HEK293T (cell line): ENCODE measurements at regions not wholly inside any gene's neighbourhood (a gene's known extent, or its start where the extent isn't known, plus 50 kb on each side); places are given as distances from the start of the nearest gene placed in this dataset.
"Not testable (repeated sequence)": the region's sequence is repeated elsewhere in the genome, so short reads cannot be mapped to it uniquely, and the experiment has no call there.

Source experiments
- CTCF ChIA-PET: fragments of 350-600 bp; formaldehyde crosslinking; extraction: SDS; loops from one replicate; lab custom pipeline; 2021; ENCODE audit warnings: antibody characterized with exemption, inconsistent platforms; lab: Yijun Ruan, JAX
- POLR2A ChIA-PET: fragments of 350-600 bp; formaldehyde crosslinking; extraction: SDS; loops from one replicate; lab custom pipeline; 2020; ENCODE audit warnings: antibody characterized with exemption, inconsistent platforms; lab: Yijun Ruan, JAX
- DNase-seq: peaks from one replicate; pipeline ENCODE4 v3.0.0; 2012; ENCODE audit warnings: mixed read lengths; ENCODE audit errors: extremely low spot score
- ARNT ChIP-seq: fragments of 450-650 bp; IDR thresholded peaks from 2 replicates; pipeline ENCODE4 v1.6.1; 2017; ENCODE audit warnings: mild to moderate bottlenecking
- BHLHE40 ChIP-seq: fragments of 450-650 bp; IDR thresholded peaks from 2 replicates; pipeline ENCODE4 v1.6.1; 2016; ENCODE audit warnings: mild to moderate bottlenecking, moderate library complexity, borderline replicate concordance
- CTBP1 ChIP-seq: fragments of 450-650 bp; IDR thresholded peaks from 2 replicates; pipeline ENCODE4 v1.6.1; 2016; ENCODE audit warnings: borderline replicate concordance
- ELF4 ChIP-seq: fragments of 450-650 bp; IDR thresholded peaks from 2 replicates; pipeline ENCODE4 v1.6.1; 2017; ENCODE audit warnings: antibody characterized with exemption
- FOXA1 ChIP-seq: fragments of 450-650 bp; IDR thresholded peaks from 2 replicates; pipeline ENCODE4 v1.6.1; 2016; ENCODE audit warnings: mild to moderate bottlenecking
- FOXK2 ChIP-seq: fragments of 450-650 bp; IDR thresholded peaks from 2 replicates; pipeline ENCODE4 v1.6.1; 2016; ENCODE audit warnings: mild to moderate bottlenecking
- FOXM1 ChIP-seq: fragments of 450-650 bp; IDR thresholded peaks from 2 replicates; pipeline ENCODE4 v1.6.1; 2017; ENCODE audit warnings: mild to moderate bottlenecking, borderline replicate concordance
- HDGF ChIP-seq: fragments of 450-650 bp; IDR thresholded peaks from 2 replicates; pipeline ENCODE4 v1.6.1; 2017; ENCODE audit warnings: antibody characterized with exemption, borderline replicate concordance
- L3MBTL2 ChIP-seq: fragments of 450-650 bp; conservative IDR thresholded peaks from 2 replicates; pipeline ENCODE4 v1.6.1; 2016; ENCODE audit warnings: mild to moderate bottlenecking
- LEF1 ChIP-seq: fragments of 450-650 bp; IDR thresholded peaks from 2 replicates; pipeline ENCODE4 v1.6.1; 2017; ENCODE audit warnings: mild to moderate bottlenecking, borderline replicate concordance
- NFRKB ChIP-seq: fragments of 450-650 bp; IDR thresholded peaks from 2 replicates; pipeline ENCODE4 v1.6.1; 2016; ENCODE audit warnings: mild to moderate bottlenecking, moderate library complexity
- SP1 ChIP-seq: fragments of 450-650 bp; IDR thresholded peaks from 2 replicates; pipeline ENCODE4 v1.6.1; 2017
- SUZ12 ChIP-seq: fragments of 450-650 bp; IDR thresholded peaks from 2 replicates; pipeline ENCODE4 v1.6.1; 2016; ENCODE audit warnings: mild to moderate bottlenecking
- TARDBP ChIP-seq: fragments of 450-650 bp; IDR thresholded peaks from 2 replicates; pipeline ENCODE4 v1.6.1; 2016
- ZNF384 ChIP-seq: fragments of 450-650 bp; IDR thresholded peaks from 2 replicates; pipeline ENCODE4 v1.6.1; 2016
- TF ChIP-seq, protein P1 (sequence below): fragments of 450-650 bp; IDR thresholded peaks from 2 replicates; pipeline ENCODE4 v1.6.1; 2016

- TF ChIP-seq SP1 (no peak), LEF1 (no peak), ELF4 (no peak), SUZ12 (no peak), CTBP1 (no peak), HDGF (no peak), BHLHE40 (no peak), TARDBP (no peak)
- TF ChIP-seq, protein P1, sequence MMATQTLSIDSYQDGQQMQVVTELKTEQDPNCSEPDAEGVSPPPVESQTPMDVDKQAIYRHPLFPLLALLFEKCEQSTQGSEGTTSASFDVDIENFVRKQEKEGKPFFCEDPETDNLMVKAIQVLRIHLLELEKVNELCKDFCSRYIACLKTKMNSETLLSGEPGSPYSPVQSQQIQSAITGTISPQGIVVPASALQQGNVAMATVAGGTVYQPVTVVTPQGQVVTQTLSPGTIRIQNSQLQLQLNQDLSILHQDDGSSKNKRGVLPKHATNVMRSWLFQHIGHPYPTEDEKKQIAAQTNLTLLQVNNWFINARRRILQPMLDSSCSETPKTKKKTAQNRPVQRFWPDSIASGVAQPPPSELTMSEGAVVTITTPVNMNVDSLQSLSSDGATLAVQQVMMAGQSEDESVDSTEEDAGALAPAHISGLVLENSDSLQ = no peak
- DNase-seq = no peak
- POLR2A ChIA-PET = no interaction called here
- CTCF ChIA-PET = no interaction called here
These were observed 1076.3 kb downstream of the RPIA start for GRCh38 chr2:89767572-89768435.

- TF ChIP-seq TARDBP (no peak), SP1 (no peak), ELF4 (no peak), HDGF (no peak), LEF1 (no peak), ARNT (no peak), FOXA1 (no peak), SUZ12 (no peak), CTBP1 (no peak), FOXK2 (no peak), BHLHE40 (no peak), L3MBTL2 (no peak)
- TF ChIP-seq, protein P1 = no peak
- POLR2A ChIA-PET = no interaction called here
- CTCF ChIA-PET = no interaction called here
- DNase-seq = no peak
These were observed 1084.4 kb downstream of the RPIA start for GRCh38 chr2:89775885-89776284.

GRCh38 chr2:89780318-89780717 lies 1088.8 kb downstream of the RPIA start:
- TF ChIP-seq SP1 (no peak), HDGF (no peak)
- TF ChIP-seq, protein P1 = no peak
- POLR2A ChIA-PET = no interaction called here
- DNase-seq = no peak
- CTCF ChIA-PET = no interaction called here

DNA sequence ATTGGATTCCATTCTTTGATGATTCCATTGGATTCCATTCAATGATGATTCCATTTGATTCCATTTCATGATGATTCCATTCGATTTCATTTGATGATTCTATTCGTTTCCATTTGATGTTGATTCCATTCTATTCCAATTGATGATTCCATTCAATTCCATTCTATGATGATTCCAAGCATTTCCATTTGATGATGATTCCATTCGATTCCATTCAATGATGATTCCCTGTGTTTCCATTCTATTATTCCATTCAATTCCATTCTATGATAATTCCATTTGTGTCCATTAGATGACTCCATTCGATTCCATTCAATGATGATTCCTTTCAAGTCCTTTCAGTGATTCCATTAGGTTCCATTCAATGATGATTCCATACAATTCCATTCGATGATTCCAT lies 1090.5 kb downstream of the RPIA start:
- DNase-seq = no peak
- ChIA-PET POLR2A (no interaction called here), CTCF (no interaction called here)
- TF ChIP-seq BHLHE40 = no peak
- TF ChIP-seq ZNF384 = no peak
- no peak for TF ChIP-seq ARNT
- TF ChIP-seq L3MBTL2 = no peak
- TF ChIP-seq SUZ12 = no peak
- no peak for TF ChIP-seq ELF4
- no peak for TF ChIP-seq SP1
- TF ChIP-seq TARDBP = no peak
- TF ChIP-seq HDGF = no peak
- TF ChIP-seq FOXA1 = no peak
- TF ChIP-seq, protein P1 = no peak
- TF ChIP-seq FOXK2 = no peak
- no peak for TF ChIP-seq CTBP1
- no peak for TF ChIP-seq NFRKB
- no peak for TF ChIP-seq FOXM1
- TF ChIP-seq LEF1 = no peak

- TF ChIP-seq SP1 (no peak), SUZ12 (no peak), CTBP1 (no peak), NFRKB (no peak), LEF1 (no peak), L3MBTL2 (no peak), HDGF (no peak), FOXK2 (no peak), ARNT (no peak), TARDBP (no peak), BHLHE40 (no peak), FOXA1 (no peak), ELF4 (no peak), FOXM1 (no peak), ZNF384 (no peak)
- TF ChIP-seq, protein P1 = no peak
- DNase-seq = no peak
- ChIA-PET POLR2A (no interaction called here), CTCF (no interaction called here)
These were observed 1093.5 kb downstream of the RPIA start for GRCh38 chr2:89784960-89785359.

GRCh38 chr2:89785528-89785927 lies 1094.1 kb downstream of the RPIA start:
- DNase-seq, CTCF ChIA-PET, POLR2A ChIA-PET: not testable (repeated sequence)

DNA sequence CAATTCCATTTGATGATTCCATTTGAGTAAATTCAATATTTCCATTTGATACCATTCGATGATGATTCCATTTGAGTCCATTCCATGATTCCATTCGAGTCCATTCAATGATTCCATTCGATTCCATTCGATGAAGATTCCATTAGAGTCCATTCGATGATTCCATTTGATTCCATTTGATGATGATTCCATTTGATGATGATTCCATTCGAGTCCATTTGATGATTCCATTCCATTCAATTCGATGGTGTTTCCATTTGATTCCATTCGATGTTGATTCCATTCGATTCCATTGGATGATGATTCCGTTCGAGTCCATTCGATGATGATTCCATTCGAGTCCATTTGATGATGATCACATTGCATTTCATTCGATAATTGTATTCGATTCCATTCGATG lies 1095.2 kb downstream of the RPIA start:
- POLR2A ChIA-PET, DNase-seq, CTCF ChIA-PET: not testable (repeated sequence)

DNA sequence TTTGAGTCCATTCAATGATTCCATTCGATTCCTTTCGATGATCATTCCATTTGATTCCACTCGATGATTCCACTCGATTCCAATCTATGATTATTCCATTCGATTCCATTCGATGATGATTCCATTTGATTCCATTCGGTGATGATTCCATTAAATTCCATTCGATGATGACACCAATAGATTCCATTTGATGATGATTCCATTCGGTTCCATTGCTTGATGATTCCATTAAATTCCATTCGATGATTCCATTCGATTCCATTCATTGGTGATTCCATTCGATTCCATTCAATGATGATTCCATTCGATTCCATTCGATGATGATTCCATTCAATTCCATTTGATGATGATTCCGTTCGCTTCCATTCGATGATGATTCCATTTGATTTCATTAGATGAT lies 1104.1 kb downstream of the RPIA start:
- POLR2A ChIA-PET, DNase-seq, CTCF ChIA-PET: not testable (repeated sequence)
